Liver (tissue), 8 donors: ENCODE measurements at regions not wholly inside any gene's neighbourhood (a gene's known extent, or its start where the extent isn't known, plus 50 kb on each side); places are given as distances from the start of the nearest gene placed in this dataset.
A peak's percentile ranks its signal among the peaks of the same experiment; 100 is the strongest.

Experiments used
- DNase-seq: peaks from one replicate; pipeline ENCODE4 v3.0.0-alpha.2; 2017; ENCODE audit warnings: low spot score
- H3K27ac ChIP-seq, 2 donors: one replicate each; pipeline ENCODE4 v1.7.0; 2013; ENCODE audit warnings: inconsistent platforms in 2 of 2, low read length in 2 of 2, control low read depth in 1 of 2, low read depth in 1 of 2, mild to moderate bottlenecking in 1 of 2
- H3K27me3 ChIP-seq, 4 donors: one replicate each; pipeline versions ENCODE4 v1.6.1 to v1.7.0; 2013; ENCODE audit warnings: low read length in 3 of 4, inconsistent platforms in 1 of 4, mild to moderate bottlenecking in 1 of 4, moderate library complexity in 1 of 4; ENCODE audit not compliant: control insufficient read depth in 4 of 4, insufficient read depth in 4 of 4
- H3K36me3 ChIP-seq, 4 donors: one replicate each; pipeline versions ENCODE4 v1.6.1 to v1.7.0; 2013; ENCODE audit warnings: low read length in 3 of 4, mild to moderate bottlenecking in 3 of 4, low read depth in 1 of 4, moderate library complexity in 1 of 4; ENCODE audit not compliant: control insufficient read depth in 4 of 4, insufficient read depth in 3 of 4
- H3K4me1 ChIP-seq, 4 donors: one replicate each; pipeline versions ENCODE4 v1.6.1 to v1.7.0; 2013; ENCODE audit warnings: low read length in 3 of 4, mild to moderate bottlenecking in 3 of 4, moderate library complexity in 1 of 4; ENCODE audit not compliant: control insufficient read depth in 4 of 4, insufficient read depth in 4 of 4
- H3K4me3 ChIP-seq, 3 donors: one replicate each; pipeline versions ENCODE4 v1.6.1 to v1.7.0; 2013; ENCODE audit warnings: low read length in 3 of 3, control low read depth in 1 of 3, low read depth in 1 of 3, mild to moderate bottlenecking in 1 of 3
- H3K9ac ChIP-seq, 2 donors: one replicate each; pipeline ENCODE4 v1.7.0; 2013; ENCODE audit warnings: low read length in 2 of 2, mild to moderate bottlenecking in 2 of 2, moderate library complexity in 2 of 2, control low read depth in 1 of 2, low read depth in 1 of 2
- H3K9me3 ChIP-seq, 4 donors: one replicate each; pipeline versions ENCODE4 v1.6.1 to v1.7.0; 2013; ENCODE audit warnings: low read length in 3 of 4; ENCODE audit not compliant: control insufficient read depth in 4 of 4
- EGR1 ChIP-seq, 2 donors: IDR thresholded peaks; 2 replicates each; pipeline ENCODE4 v1.6.1; 2016 to 2018; ENCODE audit warnings: antibody characterized with exemption in 2 of 2, low read depth in 2 of 2
- FOXA1 ChIP-seq: IDR thresholded peaks from 2 replicates; pipeline ENCODE4 v1.6.1; 2016; ENCODE audit warnings: antibody characterized with exemption
- FOXA2 ChIP-seq: IDR thresholded peaks from 2 replicates; pipeline ENCODE4 v1.6.1; 2016; ENCODE audit warnings: antibody characterized with exemption
- HNF4A ChIP-seq, 2 donors: conservative IDR thresholded peaks; 2 replicates each; pipeline ENCODE4 v1.6.1; 2016; ENCODE audit warnings: antibody characterized with exemption in 2 of 2, mild to moderate bottlenecking in 2 of 2
- JUND ChIP-seq, 2 donors: IDR thresholded peaks; 2 replicates each; pipeline ENCODE4 v1.6.1; 2016; ENCODE audit warnings: antibody characterized with exemption in 2 of 2
- SP1 ChIP-seq: IDR thresholded peaks from 2 replicates; pipeline ENCODE4 v1.6.1; 2018; ENCODE audit warnings: antibody characterized with exemption, mild to moderate bottlenecking
- TAF1 ChIP-seq: conservative IDR thresholded peaks from 2 replicates; pipeline ENCODE4 v1.6.1; 2016; ENCODE audit warnings: antibody characterized with exemption, mild to moderate bottlenecking
- WGBS: extraction: QIAGEN DNeasy Blood & Tissue Kit; methylation state at CpG from one replicate; pipeline ENCODE4 v1.1.7; 2013; 5-methylcytosine and 5-hydroxymethylcytosine counted together
- TF ChIP-seq, protein P1 (sequence below): IDR thresholded peaks from 2 replicates; pipeline ENCODE4 v1.6.1; 2016; ENCODE audit warnings: antibody characterized with exemption, mild to moderate bottlenecking
- TF ChIP-seq, protein P2 (sequence below): IDR thresholded peaks from 2 replicates; pipeline ENCODE4 v1.6.1; 2016; ENCODE audit warnings: antibody characterized with exemption
- TF ChIP-seq, protein P3 (sequence below): fragments of 150-350 bp; IDR thresholded peaks from 2 replicates; pipeline ENCODE4 v1.5.1; 2017; ENCODE audit warnings: improper control_type of control experiment, low read depth, low read length; ENCODE audit not compliant: missing input control
- TF ChIP-seq, protein P4 (sequence below): IDR thresholded peaks from 2 replicates; pipeline ENCODE4 v1.6.1; 2016; ENCODE audit warnings: antibody characterized with exemption
- donor health status: healthy.
- donor health status: healthy.
- donor health status: healthy.
- donor health status: healthy.
- donor health status: healthy.

DNA sequence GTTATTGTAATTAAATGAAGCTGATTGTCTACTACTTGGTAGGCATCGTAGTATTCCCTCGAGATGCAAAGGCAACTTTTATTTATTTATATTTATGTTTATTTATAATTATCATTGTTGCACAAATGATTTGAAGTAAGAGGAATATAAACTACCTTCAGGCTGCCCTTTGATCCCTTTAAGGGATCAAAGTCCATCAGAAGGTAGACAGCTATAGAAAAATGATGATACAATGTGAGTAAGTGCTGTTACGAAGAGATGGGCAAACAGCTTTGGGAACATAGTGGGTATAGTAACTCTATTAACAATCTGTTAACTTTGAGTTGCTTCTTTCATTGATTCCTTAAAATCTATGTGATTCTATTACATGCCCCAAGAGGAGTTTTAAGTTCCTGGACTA is 512.8 kb upstream of the CITED2 start:
- Histone ChIP-seq H3K36me3 (no peaks in the 10 kb centered on the region), H3K4me1 (peaks cover 0 to 3% (median 3%) of the 10 kb centered on the region in 4 donors), H3K9me3 (no peaks in the 10 kb centered on the region), H3K9ac (no peak overlapping the region), H3K4me3 (no peak overlapping the region), H3K27me3 (no peaks in the 10 kb centered on the region), H3K27ac (no peak overlapping the region)
- TF ChIP-seq EGR1 (IDR thresholded peaks at IDR 0.05; ENCODE audit: low read depth in 2 of 2) (no peak), TAF1 (no peak), HNF4A (conservative IDR thresholded peaks at IDR 0.05) (peak in 1 of 2 donors; percentile 57)
- TF ChIP-seq, protein P1, sequence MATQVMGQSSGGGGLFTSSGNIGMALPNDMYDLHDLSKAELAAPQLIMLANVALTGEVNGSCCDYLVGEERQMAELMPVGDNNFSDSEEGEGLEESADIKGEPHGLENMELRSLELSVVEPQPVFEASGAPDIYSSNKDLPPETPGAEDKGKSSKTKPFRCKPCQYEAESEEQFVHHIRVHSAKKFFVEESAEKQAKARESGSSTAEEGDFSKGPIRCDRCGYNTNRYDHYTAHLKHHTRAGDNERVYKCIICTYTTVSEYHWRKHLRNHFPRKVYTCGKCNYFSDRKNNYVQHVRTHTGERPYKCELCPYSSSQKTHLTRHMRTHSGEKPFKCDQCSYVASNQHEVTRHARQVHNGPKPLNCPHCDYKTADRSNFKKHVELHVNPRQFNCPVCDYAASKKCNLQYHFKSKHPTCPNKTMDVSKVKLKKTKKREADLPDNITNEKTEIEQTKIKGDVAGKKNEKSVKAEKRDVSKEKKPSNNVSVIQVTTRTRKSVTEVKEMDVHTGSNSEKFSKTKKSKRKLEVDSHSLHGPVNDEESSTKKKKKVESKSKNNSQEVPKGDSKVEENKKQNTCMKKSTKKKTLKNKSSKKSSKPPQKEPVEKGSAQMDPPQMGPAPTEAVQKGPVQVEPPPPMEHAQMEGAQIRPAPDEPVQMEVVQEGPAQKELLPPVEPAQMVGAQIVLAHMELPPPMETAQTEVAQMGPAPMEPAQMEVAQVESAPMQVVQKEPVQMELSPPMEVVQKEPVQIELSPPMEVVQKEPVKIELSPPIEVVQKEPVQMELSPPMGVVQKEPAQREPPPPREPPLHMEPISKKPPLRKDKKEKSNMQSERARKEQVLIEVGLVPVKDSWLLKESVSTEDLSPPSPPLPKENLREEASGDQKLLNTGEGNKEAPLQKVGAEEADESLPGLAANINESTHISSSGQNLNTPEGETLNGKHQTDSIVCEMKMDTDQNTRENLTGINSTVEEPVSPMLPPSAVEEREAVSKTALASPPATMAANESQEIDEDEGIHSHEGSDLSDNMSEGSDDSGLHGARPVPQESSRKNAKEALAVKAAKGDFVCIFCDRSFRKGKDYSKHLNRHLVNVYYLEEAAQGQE, result no peak
- WGBS, result 86% methylated on average over 3 of the region's 3 CpGs
- DNase-seq, result no peak

DNA sequence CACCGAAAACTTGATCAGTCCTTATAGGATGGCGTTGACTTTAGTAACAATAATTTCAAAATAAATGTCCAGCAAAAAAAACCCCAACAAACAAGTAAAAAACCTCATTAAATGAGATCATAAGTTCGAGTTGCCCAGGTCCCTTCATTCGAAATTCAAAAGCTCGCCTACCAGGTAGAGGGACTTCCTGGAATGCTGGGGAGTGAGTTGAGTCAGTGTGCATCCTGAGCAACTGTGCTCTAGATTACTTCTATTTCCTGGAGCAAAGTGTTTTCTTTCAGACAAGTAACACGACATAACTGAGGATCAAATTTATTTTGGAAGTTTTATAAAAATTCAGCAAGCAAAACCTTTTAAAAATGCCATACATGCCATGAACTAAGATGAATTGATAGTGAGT is 511.9 kb upstream of the CITED2 start:
- Histone ChIP-seq H3K9ac (no peak overlapping the region), H3K4me3 (no peak overlapping the region), H3K9me3 (no peaks in the 10 kb centered on the region), H3K36me3 (no peaks in the 10 kb centered on the region), H3K27me3 (no peaks in the 10 kb centered on the region), H3K27ac (no peak overlapping the region), H3K4me1 (peaks cover 0 to 3% (median 3%) of the 10 kb centered on the region in 4 donors)
- DNase-seq, result no peak
- no peak for TF ChIP-seq TAF1
- TF ChIP-seq, protein P2, sequence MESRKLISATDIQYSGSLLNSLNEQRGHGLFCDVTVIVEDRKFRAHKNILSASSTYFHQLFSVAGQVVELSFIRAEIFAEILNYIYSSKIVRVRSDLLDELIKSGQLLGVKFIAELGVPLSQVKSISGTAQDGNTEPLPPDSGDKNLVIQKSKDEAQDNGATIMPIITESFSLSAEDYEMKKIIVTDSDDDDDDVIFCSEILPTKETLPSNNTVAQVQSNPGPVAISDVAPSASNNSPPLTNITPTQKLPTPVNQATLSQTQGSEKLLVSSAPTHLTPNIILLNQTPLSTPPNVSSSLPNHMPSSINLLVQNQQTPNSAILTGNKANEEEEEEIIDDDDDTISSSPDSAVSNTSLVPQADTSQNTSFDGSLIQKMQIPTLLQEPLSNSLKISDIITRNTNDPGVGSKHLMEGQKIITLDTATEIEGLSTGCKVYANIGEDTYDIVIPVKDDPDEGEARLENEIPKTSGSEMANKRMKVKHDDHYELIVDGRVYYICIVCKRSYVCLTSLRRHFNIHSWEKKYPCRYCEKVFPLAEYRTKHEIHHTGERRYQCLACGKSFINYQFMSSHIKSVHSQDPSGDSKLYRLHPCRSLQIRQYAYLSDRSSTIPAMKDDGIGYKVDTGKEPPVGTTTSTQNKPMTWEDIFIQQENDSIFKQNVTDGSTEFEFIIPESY, result no peak
- no peak for TF ChIP-seq FOXA1
- no peak for TF ChIP-seq FOXA2
- TF ChIP-seq, protein P1, result no peak
- WGBS, result 90% methylated on average over 6 of the region's 6 CpGs

DNA sequence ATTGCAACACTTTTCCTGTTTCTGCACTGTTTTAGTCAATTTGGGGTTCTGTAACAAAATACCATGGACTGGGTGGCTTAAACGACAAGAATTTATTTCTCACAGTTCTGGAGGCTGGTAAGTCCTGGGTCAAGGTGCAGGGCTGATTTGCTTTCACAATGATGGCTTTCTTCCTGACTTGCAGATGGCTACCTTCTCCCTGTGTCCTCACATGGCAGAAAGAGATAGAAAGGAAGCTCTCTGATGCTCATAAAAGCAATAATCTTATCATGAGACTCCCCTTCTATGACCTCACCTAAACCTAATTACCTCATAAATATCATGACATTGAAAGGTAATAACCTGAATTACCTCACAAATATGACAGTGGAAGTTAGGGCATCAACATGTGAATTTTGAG is 511.5 kb upstream of the CITED2 start:
- Histone ChIP-seq H3K27me3 (no peaks in the 10 kb centered on the region), H3K4me1 (peaks cover 0 to 3% (median 3%) of the 10 kb centered on the region in 4 donors), H3K4me3 (no peak overlapping the region), H3K36me3 (no peaks in the 10 kb centered on the region), H3K27ac (no peak overlapping the region), H3K9me3 (no peaks in the 10 kb centered on the region), H3K9ac (no peak overlapping the region)
- DNase-seq, result no peak
- 18% methylated on average over 1 of the region's 1 CpG for WGBS
- no peak for TF ChIP-seq SP1
- TF ChIP-seq, protein P3, sequence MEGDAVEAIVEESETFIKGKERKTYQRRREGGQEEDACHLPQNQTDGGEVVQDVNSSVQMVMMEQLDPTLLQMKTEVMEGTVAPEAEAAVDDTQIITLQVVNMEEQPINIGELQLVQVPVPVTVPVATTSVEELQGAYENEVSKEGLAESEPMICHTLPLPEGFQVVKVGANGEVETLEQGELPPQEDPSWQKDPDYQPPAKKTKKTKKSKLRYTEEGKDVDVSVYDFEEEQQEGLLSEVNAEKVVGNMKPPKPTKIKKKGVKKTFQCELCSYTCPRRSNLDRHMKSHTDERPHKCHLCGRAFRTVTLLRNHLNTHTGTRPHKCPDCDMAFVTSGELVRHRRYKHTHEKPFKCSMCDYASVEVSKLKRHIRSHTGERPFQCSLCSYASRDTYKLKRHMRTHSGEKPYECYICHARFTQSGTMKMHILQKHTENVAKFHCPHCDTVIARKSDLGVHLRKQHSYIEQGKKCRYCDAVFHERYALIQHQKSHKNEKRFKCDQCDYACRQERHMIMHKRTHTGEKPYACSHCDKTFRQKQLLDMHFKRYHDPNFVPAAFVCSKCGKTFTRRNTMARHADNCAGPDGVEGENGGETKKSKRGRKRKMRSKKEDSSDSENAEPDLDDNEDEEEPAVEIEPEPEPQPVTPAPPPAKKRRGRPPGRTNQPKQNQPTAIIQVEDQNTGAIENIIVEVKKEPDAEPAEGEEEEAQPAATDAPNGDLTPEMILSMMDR, result no peak
- no peak for TF ChIP-seq JUND (IDR thresholded peaks at IDR 0.05)
- no peak for TF ChIP-seq HNF4A (conservative IDR thresholded peaks at IDR 0.05)
- TF ChIP-seq, protein P4, sequence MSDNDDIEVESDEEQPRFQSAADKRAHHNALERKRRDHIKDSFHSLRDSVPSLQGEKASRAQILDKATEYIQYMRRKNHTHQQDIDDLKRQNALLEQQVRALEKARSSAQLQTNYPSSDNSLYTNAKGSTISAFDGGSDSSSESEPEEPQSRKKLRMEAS, result no peak
